Activated naive CD8-positive, alpha-beta T cell (primary cell): ENCODE measurements at regions not wholly inside any gene's neighbourhood (a gene's known extent, or its start where the extent isn't known, plus 50 kb on each side); places are given as distances from the start of the nearest gene placed in this dataset.

ENCODE experiments used
- H3K27ac Mint-ChIP-seq: one replicate; pipeline ENCODE4 v1.8.0; 2021; ENCODE audit warnings: mixed read lengths
- H3K27me3 Mint-ChIP-seq: one replicate; pipeline ENCODE4 v1.8.0; 2021; ENCODE audit warnings: mixed read lengths
- H3K36me3 Mint-ChIP-seq: one replicate; pipeline ENCODE4 v1.8.0; 2021; ENCODE audit warnings: mixed read lengths
- H3K4me1 Mint-ChIP-seq: one replicate; pipeline ENCODE4 v1.8.0; 2021; ENCODE audit warnings: low read depth, mixed read lengths
- H3K4me3 Mint-ChIP-seq: one replicate; pipeline ENCODE4 v1.8.0; 2021; ENCODE audit warnings: mild to moderate bottlenecking, mixed read lengths
- H3K9me3 Mint-ChIP-seq: one replicate; pipeline ENCODE4 v1.8.0; 2021; ENCODE audit warnings: low read depth, mixed read lengths

GRCh38 chr7:12152196-12152918 lies 58.7 kb upstream of the TMEM106B start:
- Mint-ChIP-seq H3K4me3 (no peak overlapping the region), H3K36me3 (peaks cover 2% of the 10 kb centered on the region), H3K27me3 (peaks cover 4% of the 10 kb centered on the region), H3K4me1 (peaks cover 7% of the 10 kb centered on the region), H3K27ac (no peak overlapping the region), H3K9me3 (no peaks in the 10 kb centered on the region)

- H3K36me3 Mint-ChIP-seq = peaks cover 2% of the 10 kb centered on the region
- H3K27me3 Mint-ChIP-seq = peaks cover 4% of the 10 kb centered on the region
- no peak overlapping the region for H3K4me3 Mint-ChIP-seq
- peaks cover 7% of the 10 kb centered on the region for H3K4me1 Mint-ChIP-seq
- H3K9me3 Mint-ChIP-seq = no peaks in the 10 kb centered on the region
- H3K27ac Mint-ChIP-seq = no peak overlapping the region
Observed at GRCh38 chr7:12154119-12154518, 57.0 kb upstream of the TMEM106B start.

GRCh38 chr7:12157517-12157916 lies 53.6 kb upstream of the TMEM106B start:
- Mint-ChIP-seq H3K36me3 (peaks cover 2% of the 10 kb centered on the region), H3K9me3 (no peaks in the 10 kb centered on the region), H3K4me1 (peaks cover 4% of the 10 kb centered on the region), H3K27ac (no peak overlapping the region), H3K4me3 (no peak overlapping the region), H3K27me3 (peaks cover 4% of the 10 kb centered on the region)

- H3K27me3 Mint-ChIP-seq = peaks cover 4% of the 10 kb centered on the region
- H3K27ac Mint-ChIP-seq = no peak overlapping the region
- peaks cover 2% of the 10 kb centered on the region for H3K36me3 Mint-ChIP-seq
- H3K9me3 Mint-ChIP-seq = no peaks in the 10 kb centered on the region
- H3K4me3 Mint-ChIP-seq = no peak overlapping the region
- H3K4me1 Mint-ChIP-seq = peaks cover 4% of the 10 kb centered on the region
Observed at GRCh38 chr7:12158334-12159060, 52.6 kb upstream of the TMEM106B start.

GRCh38 chr7:12161146-12161545 lies 49.9 kb upstream of the TMEM106B start:
- H3K9me3 Mint-ChIP-seq = no peaks in the 10 kb centered on the region
- no peak overlapping the region for H3K4me3 Mint-ChIP-seq
- H3K36me3 Mint-ChIP-seq = peaks cover 4% of the 10 kb centered on the region
- peaks cover 4% of the 10 kb centered on the region for H3K4me1 Mint-ChIP-seq
- H3K27ac Mint-ChIP-seq = no peak overlapping the region
- no peaks in the 10 kb centered on the region for H3K27me3 Mint-ChIP-seq
